ENCODE measurements at regions not wholly inside any gene's neighbourhood (a gene's known extent, or its start where the extent isn't known, plus 50 kb on each side); places are given as distances from the start of the nearest gene placed in this dataset.

DNA sequence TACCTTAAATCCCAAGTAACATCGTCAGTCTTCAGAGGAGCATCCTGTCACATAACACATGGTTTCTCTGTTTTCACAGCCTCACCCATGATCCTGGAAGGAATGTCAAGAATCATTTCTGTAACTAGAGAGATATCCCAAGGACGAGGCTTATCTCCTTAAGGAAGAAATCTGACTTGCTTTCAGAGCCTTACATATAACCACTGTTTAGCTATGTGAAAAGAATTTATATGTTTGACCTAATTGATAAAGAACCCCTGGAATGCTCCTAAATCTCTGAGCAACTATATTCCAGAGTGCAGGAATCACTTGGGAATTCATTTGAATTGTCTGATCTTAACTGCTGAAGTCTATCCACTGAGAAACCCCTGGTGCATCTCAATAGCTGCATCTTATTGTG is 243.1 kb downstream of the ALDH8A1 start:
- no peak for DNase-seq

GRCh38 chr6:134706153-134706552 is 243.7 kb downstream of the ALDH8A1 start:
- no peak for DNase-seq

DNA sequence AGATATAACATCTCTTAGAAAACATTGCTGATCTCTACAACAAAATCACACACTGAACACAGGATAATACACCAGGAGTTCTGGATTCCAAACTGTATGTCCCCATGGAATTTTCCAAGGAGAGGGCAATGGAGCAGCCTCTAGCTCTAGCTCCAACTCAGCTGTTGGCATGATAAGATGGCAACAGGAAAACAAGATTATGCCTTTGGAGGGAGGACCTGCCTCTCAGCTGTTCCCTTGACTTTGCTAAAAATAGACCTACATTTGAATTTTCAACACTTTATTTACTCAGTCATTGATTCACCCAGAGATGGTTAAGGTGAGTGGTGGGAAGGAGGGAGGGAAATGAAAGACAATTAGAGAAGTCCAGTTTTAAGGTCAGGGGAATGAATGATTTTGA is 246.7 kb downstream of the ALDH8A1 start:
- DNase-seq: peak in 1 of 3 experiments; percentile 7

DNA sequence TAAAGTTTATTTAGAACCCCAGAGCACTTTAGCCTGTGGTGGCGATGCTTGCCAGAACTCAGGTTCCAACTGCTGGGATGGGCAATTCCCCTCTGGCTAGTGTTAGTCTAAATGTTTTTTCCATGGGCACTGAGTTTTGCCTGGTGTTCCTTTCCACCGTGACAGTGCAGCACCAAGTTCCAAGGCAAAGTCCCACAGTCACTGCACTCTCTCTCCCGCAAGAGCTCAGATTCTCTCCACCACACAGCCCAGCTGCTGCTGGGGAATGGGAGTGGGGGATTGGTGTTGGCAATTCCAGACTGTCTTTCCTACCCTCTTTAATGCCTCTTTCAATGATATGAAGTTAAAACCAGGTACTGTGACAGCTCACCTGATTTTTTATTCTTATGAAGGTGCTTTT is 247.6 kb downstream of the ALDH8A1 start:
- no peak for DNase-seq

DNA sequence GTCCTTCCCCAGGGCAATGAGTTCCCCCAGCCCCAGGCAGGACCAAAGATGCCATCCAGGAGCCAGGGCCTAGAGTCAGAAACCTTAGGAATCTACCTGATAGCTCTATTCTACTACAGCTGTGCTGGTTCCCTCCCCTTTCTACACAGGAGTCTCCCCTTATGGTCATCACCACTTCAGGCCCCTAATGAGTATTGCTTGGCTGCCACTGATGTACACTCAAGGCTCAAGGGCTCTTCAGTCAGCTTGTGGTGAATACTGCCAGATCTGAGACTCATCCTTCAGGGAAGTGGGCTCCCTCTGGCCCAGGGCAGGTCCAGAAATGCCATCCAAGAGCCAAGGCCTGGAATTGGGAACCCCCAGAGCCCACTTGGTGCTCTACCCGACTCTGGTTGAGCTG is 248.6 kb downstream of the ALDH8A1 start:
- DNase-seq: peak in 2 of 3 experiments; percentile 26 to 85

- no peak for DNase-seq
Measured at GRCh38 chr6:134698228-134698627, 251.7 kb downstream of the ALDH8A1 start.

- no peak for DNase-seq
Measured at GRCh38 chr6:134692008-134692407, 257.9 kb downstream of the ALDH8A1 start.

DNA sequence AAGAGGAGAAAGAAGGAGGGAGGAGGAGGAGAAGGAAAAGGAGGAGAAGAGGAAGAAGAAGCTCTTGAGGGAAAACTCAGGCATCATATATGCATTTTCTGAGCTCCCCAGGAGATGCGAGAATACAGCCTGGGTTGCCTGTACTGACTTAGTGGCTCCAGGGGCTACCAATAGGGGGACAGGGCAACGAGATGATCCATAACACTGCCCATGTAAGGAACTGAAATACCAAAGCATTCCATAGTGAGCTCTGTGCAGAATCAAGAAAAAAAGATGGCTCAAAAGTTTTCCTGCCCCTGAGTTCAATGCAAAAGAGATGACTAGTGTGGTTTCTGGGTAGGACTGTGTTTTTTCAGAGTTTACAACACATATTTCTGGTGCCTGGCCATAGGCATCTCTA is 258.7 kb downstream of the ALDH8A1 start:
- DNase-seq: no peak

- no peak for DNase-seq
Measured at GRCh38 chr6:134690048-134690447, 259.9 kb downstream of the ALDH8A1 start.

- DNase-seq: no peak
Measured at GRCh38 chr6:134689641-134690040, 260.3 kb downstream of the ALDH8A1 start.

DNA sequence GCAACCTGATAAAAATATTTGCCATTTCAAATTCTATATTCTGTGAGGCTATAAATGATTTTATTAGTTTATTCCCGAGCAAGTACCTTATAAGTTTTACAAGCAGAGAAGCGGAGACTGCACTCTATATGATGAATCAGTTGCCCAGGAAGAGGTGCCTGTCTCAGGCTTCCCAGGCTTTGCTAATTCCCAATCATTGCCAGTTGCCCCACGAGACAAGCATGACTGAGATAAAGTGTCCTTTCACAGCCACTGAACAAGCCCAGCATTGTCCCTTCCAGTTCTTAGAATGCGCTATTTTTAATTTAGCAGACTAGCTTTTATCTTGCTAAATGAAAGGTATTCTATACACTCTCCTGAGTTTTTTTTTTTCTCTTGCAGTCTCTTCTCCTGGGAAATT is 260.7 kb downstream of the ALDH8A1 start:
- no peak for DNase-seq

DNA sequence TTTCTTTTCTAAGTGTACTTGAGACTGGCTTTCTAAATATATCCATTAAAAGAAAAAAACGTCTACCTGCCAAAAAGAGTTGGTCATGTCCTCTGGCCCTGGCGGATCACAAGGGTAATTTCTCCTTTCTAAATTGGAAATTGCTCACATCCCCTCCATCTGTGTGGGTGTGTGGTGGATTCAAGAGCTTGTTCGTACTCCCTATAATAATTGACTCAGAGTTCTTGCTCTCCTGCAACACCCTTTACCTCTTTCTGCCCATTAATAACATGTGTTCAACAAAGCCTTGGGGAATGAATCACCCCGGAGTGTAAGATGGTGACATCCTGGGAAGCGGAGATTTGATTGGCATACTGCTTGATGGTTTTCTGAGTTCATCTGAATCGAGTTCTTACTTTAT is 263.8 kb downstream of the ALDH8A1 start:
- DNase-seq: peak in 1 of 3 experiments; percentile 67

- DNase-seq: no peak
Measured at GRCh38 chr6:134684423-134684795, 265.5 kb downstream of the ALDH8A1 start.

DNA sequence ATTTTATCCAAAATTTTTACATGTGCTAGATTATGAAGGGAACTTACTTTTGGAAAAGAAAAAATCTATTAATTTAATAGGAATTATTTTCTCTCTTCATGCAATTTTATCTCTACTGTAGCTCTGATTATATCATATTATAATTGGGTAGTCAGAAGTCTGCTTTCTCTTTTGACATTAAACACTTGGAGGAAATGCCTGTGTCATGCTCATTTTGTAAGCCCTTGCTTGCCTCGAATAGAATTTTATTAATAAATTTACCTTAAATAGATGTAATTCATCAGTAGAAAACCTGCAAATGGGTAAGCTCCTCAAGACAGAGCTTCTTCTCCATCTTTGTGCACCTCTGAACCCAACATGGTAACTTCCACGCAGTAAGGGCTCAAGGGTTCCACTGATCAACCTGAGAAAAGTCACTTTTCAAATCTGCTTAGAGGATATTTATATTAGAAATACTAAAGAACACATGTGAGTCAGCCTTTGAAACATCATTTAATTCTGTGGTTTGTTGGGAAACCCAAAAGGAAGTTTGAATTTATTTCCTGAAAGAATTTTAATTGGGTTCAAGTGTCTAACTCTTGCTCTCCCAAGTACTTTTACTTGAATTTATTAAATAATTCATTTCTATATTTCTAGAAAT is 266.0 kb downstream of the ALDH8A1 start:
- no peak for DNase-seq

- DNase-seq: no peak
Measured at GRCh38 chr6:134680433-134680832, 269.5 kb downstream of the ALDH8A1 start.

DNA sequence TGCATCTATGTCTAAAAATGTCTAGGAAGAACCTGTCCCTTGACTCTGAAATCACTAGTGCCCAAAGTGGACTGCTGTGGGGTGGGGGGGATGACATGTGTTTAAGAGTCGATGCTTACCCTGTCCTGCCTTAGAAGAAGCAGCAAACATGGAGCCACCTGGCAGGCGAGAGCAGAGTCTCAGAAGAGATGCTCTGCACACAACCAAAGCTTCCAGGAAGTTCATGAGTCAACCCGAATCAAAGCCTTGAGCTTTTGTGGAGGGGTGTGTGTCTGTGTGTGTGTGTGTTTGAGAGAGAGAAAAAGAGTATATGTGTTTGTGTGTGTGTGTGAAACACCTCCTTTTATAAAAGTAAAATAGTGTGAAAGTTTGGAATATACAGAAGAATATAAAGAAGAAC is 269.9 kb downstream of the ALDH8A1 start:
- no peak for DNase-seq

- peak in 1 of 3 experiments; percentile 26 for DNase-seq
Measured at GRCh38 chr6:134678436-134678889, 271.4 kb downstream of the ALDH8A1 start.

DNA sequence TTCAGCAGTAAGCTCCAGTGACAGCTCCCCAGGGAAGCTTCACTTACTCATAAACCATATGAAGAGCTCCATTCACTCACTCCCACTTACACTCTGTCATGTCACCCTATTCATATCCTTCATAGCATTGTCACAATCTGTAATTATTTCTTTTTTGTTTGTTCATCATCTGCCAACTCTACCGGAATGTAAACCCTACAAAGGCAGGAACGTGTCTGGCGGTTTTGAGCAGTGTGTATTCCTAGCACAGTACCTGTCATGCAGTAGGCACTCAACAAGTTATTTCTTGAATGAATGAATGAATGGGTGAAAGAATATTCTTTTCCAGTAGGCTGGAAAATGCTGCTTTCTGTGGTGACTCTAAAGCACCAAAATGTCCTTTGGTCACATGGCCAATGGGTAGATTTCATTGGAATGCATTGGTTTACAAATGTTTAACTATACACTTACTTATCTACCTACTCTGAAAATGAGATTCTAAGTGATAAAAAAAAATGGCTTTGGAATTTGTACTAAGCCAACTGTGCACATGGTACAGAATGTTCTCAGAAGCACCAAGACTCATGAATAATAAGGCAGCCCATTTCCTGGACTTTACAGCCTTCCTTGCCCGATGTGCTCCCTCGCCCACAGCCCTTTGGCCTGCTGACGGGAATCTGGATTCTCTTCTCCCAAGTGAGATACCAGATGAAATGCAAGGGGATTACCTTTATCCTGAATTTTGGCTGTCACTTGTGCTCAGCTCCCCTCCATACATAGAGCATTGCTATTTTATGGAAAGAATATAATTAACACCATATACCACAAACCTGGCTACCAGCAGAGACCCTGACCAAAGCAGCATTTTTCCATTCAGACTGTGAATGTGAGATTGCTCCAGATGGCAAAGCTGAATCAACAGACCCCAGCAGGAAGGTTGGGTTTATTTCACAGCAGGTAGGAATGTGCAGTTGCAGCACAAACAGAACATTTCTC is 273.3 kb downstream of the ALDH8A1 start:
- DNase-seq: peak; percentile 73 to 96 (median 77)

DNA sequence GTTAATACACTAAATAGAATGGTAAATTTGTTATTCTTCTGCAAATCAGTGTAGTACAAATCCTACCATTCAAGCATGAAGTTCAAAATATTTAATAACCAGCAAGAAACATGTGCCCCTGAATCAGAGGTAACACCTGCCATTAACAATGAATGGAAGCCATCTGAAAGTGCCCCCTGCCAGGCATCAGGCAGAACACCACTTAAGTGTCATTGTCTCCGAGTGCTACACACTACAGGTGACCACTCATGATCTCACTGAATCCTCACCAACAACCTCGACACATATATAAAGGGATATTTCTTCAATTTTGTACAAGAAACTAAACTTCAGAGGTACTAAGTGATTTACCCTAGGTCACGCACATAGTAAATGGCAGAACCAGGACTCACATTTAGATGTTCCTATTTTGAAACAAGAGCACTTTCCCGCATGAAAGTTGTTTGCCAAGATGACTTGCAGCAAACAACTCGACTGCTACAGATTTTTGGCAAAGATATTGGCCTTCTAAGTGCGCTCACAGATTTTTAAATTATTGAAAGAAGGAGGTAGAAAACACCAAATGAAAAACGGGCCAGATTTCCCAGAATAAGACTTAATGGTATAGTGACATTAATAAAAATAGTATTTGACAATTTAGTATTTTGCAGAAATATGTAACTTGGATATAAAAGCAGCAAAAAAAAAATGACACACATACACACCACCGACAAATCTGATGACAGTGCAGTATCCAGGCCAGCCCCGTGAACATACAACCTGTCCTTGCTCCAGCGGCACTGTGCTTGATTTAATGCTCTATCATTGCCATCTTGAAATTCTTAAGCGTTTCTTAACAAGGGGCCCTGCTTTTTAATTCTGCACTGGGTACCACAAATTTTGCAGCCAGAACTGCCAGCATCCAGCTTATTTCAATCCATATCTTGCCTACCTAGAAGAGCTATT is 274.5 kb downstream of the ALDH8A1 start:
- peak; percentile 91 to 99 (median 93) for DNase-seq

DNA sequence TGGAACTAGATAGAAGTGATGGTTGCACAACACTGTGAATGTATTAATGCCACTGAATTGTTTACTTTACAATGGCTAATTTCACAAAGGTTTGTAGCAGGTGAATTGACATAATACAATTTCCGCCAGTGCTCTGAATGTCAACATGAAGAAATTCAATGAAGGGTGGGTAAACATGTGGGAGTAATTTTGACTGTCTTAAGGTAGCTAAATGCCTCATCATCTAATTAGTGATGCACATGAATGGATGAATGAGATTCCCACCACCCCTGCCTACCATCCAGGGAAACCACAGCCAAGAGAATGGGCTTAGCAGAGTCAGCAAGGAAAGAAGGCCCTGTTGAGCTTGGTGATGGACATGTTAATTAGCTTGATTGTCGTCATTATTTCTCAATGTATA is 275.3 kb downstream of the ALDH8A1 start:
- peak; percentile 63 to 97 (median 75) for DNase-seq

DNA sequence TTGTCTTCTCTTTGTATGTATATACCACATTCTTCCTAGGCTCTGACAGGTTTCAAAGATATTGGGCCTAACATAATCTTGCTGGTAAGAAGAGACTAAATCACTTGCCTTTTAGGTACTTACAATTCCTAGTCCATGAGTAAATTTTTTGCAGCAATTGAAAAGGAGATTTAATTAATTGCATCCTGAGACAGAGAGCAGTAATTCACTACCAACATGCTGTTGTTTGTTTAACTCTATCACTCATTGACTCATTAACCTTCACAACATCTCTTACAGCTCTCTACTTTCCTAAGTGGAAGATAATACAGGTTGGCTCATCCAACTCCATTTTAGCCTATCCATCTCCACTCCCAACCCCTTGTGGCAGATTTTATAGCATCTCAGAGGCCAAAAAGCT is 280.4 kb downstream of the ALDH8A1 start:
- DNase-seq: peak in 2 of 3 experiments; percentile 42 to 62

DNA sequence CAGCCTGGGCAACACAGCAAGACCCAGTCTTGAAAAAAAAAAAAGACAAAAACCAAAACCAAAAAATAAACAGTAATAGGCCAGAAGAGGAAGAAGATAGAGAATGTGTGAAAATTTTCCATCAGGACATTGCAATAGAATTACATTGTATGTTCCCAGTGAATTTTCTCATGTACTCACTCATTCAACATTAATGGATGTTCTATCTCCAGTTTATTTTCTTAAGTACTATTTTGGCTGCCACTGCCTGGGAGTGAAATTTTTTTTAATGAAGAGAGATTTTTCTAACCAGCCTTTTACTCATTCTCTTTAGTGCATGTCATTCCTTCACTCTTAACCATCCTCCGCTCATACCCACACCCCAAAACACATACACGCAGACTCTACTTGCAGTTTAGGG is 282.8 kb downstream of the ALDH8A1 start:
- DNase-seq: no peak

DNA sequence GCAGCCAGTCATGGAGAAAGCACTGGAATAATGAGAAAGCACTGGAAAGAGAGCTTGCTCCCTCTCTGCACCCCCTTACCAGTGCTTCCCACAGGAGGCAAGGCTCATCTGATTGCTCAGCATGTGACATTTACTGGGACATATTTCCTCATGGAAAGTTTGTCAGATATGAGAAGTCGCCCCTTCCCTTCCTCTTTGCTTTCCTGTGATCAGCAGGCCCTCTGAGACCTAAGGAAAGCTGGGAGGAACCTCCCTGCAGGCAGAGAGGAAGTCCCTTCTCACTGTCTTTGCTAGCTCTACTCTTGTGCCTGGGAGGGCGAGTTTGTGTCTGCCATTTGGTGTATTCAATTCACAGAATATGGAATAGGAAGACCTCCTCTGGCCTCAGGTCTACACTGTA is 283.8 kb downstream of the ALDH8A1 start:
- no peak for DNase-seq

Data from NCI-H1417 (cell line).